Neural cell (in vitro differentiated cells): ENCODE measurements at regions not wholly inside any gene's neighbourhood (a gene's known extent, or its start where the extent isn't known, plus 50 kb on each side); places are given as distances from the start of the nearest gene placed in this dataset.

ENCODE experiments used
- EP300 ChIP-seq: fragments of 450-650 bp; conservative IDR thresholded peaks from 2 replicates; pipeline ENCODE4 v1.6.1; 2014; ENCODE audit warnings: antibody characterized with exemption, mild to moderate bottlenecking, moderate library complexity; ENCODE audit not compliant: poor library complexity, severe bottlenecking
- EZH2 ChIP-seq: fragments of 200-600, 300-800 bp; shearing (Covaris generic), sonication (generic); IDR thresholded peaks from 2 replicates; pipeline ENCODE4 v1.6.1; 2014; ENCODE audit warnings: antibody characterized with exemption, low read length, borderline replicate concordance, mild to moderate bottlenecking; ENCODE audit not compliant: insufficient read depth, poor library complexity, severe bottlenecking
- POLR2AphosphoS5 ChIP-seq: IDR thresholded peaks from 2 replicates; pipeline ENCODE4 v1.6.1; 2012
- RAD21 ChIP-seq: fragments of 450-650 bp; conservative IDR thresholded peaks from 2 replicates; pipeline ENCODE4 v1.6.1; 2014; ENCODE audit warnings: antibody characterized with exemption, mild to moderate bottlenecking, moderate library complexity
- SMC3 ChIP-seq: fragments of 450-650 bp; conservative IDR thresholded peaks from 2 replicates; pipeline ENCODE4 v1.6.1; 2014; ENCODE audit warnings: antibody characterized with exemption, mild to moderate bottlenecking, moderate library complexity; ENCODE audit not compliant: poor library complexity
- TAF1 ChIP-seq: IDR thresholded peaks from 2 replicates; pipeline ENCODE4 v1.6.1; 2012; ENCODE audit warnings: low read depth
- TF ChIP-seq, protein P1 (sequence below): fragments of 450-650 bp; IDR thresholded peaks from 2 replicates; pipeline ENCODE4 v1.5.1; 2014; ENCODE audit warnings: antibody characterized with exemption, mild to moderate bottlenecking, moderate library complexity; ENCODE audit not compliant: poor library complexity, severe bottlenecking
- TF ChIP-seq, protein P2 (sequence below): IDR thresholded peaks from 2 replicates; pipeline ENCODE4 v1.6.1; 2012; ENCODE audit warnings: borderline replicate concordance

DNA sequence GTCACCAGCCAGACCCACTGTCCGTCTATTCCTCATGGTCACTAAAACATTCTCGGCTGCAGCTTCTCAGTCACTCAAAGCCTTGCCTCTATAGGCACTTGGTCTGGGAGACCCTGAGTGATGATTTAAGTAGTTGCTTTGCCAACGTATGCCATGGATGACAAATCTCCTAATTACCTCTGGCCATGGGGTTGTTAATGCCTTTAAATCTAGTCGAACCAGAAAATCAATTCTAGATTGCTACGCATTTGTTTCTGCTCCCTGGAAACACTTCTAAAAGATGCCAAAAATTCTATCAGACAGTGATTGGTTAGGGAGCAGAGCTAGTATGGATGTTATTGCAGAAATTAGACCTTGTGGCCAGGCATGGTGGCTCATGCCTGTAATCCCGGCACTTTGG, 57.0 kb upstream of the RTL6 start:
- no peak for TF ChIP-seq POLR2AphosphoS5
- TF ChIP-seq, protein P1, sequence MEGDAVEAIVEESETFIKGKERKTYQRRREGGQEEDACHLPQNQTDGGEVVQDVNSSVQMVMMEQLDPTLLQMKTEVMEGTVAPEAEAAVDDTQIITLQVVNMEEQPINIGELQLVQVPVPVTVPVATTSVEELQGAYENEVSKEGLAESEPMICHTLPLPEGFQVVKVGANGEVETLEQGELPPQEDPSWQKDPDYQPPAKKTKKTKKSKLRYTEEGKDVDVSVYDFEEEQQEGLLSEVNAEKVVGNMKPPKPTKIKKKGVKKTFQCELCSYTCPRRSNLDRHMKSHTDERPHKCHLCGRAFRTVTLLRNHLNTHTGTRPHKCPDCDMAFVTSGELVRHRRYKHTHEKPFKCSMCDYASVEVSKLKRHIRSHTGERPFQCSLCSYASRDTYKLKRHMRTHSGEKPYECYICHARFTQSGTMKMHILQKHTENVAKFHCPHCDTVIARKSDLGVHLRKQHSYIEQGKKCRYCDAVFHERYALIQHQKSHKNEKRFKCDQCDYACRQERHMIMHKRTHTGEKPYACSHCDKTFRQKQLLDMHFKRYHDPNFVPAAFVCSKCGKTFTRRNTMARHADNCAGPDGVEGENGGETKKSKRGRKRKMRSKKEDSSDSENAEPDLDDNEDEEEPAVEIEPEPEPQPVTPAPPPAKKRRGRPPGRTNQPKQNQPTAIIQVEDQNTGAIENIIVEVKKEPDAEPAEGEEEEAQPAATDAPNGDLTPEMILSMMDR: no peak
- no peak for TF ChIP-seq EZH2
- TF ChIP-seq, protein P2, sequence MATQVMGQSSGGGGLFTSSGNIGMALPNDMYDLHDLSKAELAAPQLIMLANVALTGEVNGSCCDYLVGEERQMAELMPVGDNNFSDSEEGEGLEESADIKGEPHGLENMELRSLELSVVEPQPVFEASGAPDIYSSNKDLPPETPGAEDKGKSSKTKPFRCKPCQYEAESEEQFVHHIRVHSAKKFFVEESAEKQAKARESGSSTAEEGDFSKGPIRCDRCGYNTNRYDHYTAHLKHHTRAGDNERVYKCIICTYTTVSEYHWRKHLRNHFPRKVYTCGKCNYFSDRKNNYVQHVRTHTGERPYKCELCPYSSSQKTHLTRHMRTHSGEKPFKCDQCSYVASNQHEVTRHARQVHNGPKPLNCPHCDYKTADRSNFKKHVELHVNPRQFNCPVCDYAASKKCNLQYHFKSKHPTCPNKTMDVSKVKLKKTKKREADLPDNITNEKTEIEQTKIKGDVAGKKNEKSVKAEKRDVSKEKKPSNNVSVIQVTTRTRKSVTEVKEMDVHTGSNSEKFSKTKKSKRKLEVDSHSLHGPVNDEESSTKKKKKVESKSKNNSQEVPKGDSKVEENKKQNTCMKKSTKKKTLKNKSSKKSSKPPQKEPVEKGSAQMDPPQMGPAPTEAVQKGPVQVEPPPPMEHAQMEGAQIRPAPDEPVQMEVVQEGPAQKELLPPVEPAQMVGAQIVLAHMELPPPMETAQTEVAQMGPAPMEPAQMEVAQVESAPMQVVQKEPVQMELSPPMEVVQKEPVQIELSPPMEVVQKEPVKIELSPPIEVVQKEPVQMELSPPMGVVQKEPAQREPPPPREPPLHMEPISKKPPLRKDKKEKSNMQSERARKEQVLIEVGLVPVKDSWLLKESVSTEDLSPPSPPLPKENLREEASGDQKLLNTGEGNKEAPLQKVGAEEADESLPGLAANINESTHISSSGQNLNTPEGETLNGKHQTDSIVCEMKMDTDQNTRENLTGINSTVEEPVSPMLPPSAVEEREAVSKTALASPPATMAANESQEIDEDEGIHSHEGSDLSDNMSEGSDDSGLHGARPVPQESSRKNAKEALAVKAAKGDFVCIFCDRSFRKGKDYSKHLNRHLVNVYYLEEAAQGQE: no peak
- no peak for TF ChIP-seq SMC3
- no peak for TF ChIP-seq EP300
- TF ChIP-seq RAD21: no peak
- no peak for TF ChIP-seq TAF1
